OCI-LY7 (cell line): ENCODE measurements at regions not wholly inside any gene's neighbourhood (a gene's known extent, or its start where the extent isn't known, plus 50 kb on each side); places are given as distances from the start of the nearest gene placed in this dataset.

Experiments used
- BruUV-seq: library from RNA; stranded (reverse); fragments of 400-500 nt; replicated peaks from 2 replicates; lab custom pipeline; 2021; lab: Mats Ljungman, UMichigan
- CTCF ChIA-PET: fragments of 300-600 bp; sonication (Branson Sonifier 250); formaldehyde crosslinking; loops from one replicate; lab custom pipeline; 2022; ENCODE audit warnings: antibody characterized with exemption; ENCODE audit not compliant: unreplicated experiment; lab: Charles Lee
- POLR2A ChIA-PET: fragments of 300-600 bp; sonication (Branson Sonifier 250); formaldehyde crosslinking; loops from one replicate; lab custom pipeline; 2022; ENCODE audit warnings: antibody characterized with exemption; lab: Charles Lee
- DNase-seq: peaks from one replicate; pipeline ENCODE4 v3.0.0-alpha.2; 2015; ENCODE audit warnings: low spot score
- H2AFZ ChIP-seq: fragments of 200-600 bp; sonication (generic), shearing (Covaris generic); 2 replicates; pipeline ENCODE4 v1.6.1; 2014; ENCODE audit warnings: mild to moderate bottlenecking, antibody characterized with exemption, low read length, moderate library complexity
- H3K27ac ChIP-seq: fragments of 200-600 bp; sonication (generic); 2 replicates; pipeline ENCODE4 v1.5.1; 2014; ENCODE audit warnings: mixed run types, low read depth, mild to moderate bottlenecking, moderate library complexity, low read length, inconsistent platforms; ENCODE audit not compliant: poor library complexity, severe bottlenecking
- H3K36me3 ChIP-seq: fragments of 200-600 bp; sonication (generic); 2 replicates; pipeline ENCODE4 v1.6.1; 2014; ENCODE audit warnings: mild to moderate bottlenecking, antibody characterized with exemption, low read length, moderate library complexity, mixed read lengths; ENCODE audit not compliant: insufficient read depth
- H3K4me1 ChIP-seq: fragments of 200-600 bp; sonication (generic); 2 replicates; pipeline ENCODE4 v1.5.1; 2014; ENCODE audit warnings: mild to moderate bottlenecking, low read length; ENCODE audit not compliant: insufficient read depth, poor library complexity, severe bottlenecking
- H3K4me2 ChIP-seq: fragments of 200-600 bp; sonication (generic); 2 replicates; pipeline ENCODE4 v1.6.1; 2014; ENCODE audit warnings: mild to moderate bottlenecking, low read length
- H3K4me3 ChIP-seq: fragments of 200-600 bp; sonication (generic); 2 replicates; pipeline ENCODE4 v1.5.1; 2014; ENCODE audit warnings: mild to moderate bottlenecking, low read depth, low read length; ENCODE audit not compliant: poor library complexity, severe bottlenecking
- H3K79me2 ChIP-seq: fragments of 200-600 bp; sonication (generic); 2 replicates; pipeline ENCODE4 v1.6.1; 2016; ENCODE audit warnings: low read depth, mild to moderate bottlenecking, low read length, moderate library complexity, mixed read lengths; ENCODE audit not compliant: insufficient read depth
- H3K9me2 ChIP-seq: fragments of 200-600 bp; sonication (generic); 2 replicates; pipeline ENCODE4 v1.6.1; 2016; ENCODE audit warnings: mild to moderate bottlenecking, low read length, mixed read lengths; ENCODE audit not compliant: insufficient read depth
- H3K9me3 ChIP-seq: fragments of 200-600 bp; sonication (generic); 2 replicates; pipeline ENCODE4 v1.6.1; 2014; ENCODE audit warnings: mild to moderate bottlenecking, mixed run types, low read length, mixed read lengths
- H4K20me1 ChIP-seq: fragments of 200-600 bp; sonication (generic); 2 replicates; pipeline ENCODE4 v1.6.1; 2014; ENCODE audit warnings: mild to moderate bottlenecking, antibody characterized with exemption, low read length, moderate library complexity, mixed read lengths; ENCODE audit not compliant: insufficient read depth
- EZH2phosphoT487 ChIP-seq: fragments of 200-600 bp; sonication (generic); IDR thresholded peaks from 2 replicates; pipeline ENCODE4 v1.6.1; 2018; ENCODE audit warnings: low read depth, borderline replicate concordance, mild to moderate bottlenecking, mixed run types, antibody characterized with exemption, low read length, moderate library complexity, mixed read lengths
- intact Hi-C: fragments of 100-400 bp; cut with micrococcal nuclease; formaldehyde crosslinking; loops from one replicate; pipeline ENCODE4 v1.10.0; 2022; ENCODE audit not compliant: unreplicated experiment
- TF ChIP-seq, protein P1 (sequence below): fragments of 200-600 bp; sonication (generic); conservative IDR thresholded peaks from 2 replicates; pipeline ENCODE4 v1.5.1; 2014; ENCODE audit warnings: mild to moderate bottlenecking, antibody characterized with exemption, low read length, moderate library complexity, mixed read lengths

DNA sequence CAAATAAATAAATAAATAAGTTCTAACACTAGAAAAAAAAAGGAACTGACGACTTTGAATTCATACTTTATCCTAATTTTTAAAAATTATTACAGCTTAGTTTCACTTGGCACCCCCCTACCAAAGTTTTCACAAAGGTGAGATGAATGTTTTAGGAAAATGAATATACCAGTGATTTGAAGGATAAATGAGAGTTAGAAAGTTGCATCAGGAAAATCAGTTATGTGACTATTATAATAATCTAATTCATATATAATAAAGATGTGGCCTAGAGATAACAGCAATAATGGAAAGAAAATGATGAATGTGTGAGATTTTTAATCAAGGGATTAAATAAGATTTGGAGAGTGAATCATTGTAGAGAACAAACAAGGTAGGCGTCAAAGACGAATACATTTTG lies 103.0 kb upstream of the RAP1B start:
- CTCF ChIA-PET, result no interaction called here

DNA sequence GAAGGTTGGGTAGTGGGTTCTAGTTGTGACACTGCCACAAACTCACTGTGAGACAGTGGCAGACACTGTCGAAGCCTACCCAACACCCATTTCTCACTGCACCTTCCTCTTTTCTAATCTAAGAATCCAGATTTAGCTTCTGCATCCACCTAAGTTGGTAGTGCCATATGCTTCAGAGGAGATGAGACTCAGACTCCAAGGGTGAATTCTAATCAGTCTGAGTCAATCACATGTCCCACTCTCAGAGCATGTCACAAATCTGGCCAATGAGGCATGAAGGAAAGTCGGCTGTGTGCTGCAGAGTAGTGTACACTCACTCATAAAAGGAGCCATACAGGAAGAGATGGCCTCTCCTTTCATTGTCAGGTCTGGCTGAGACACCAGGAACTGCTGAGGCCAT lies 102.1 kb upstream of the RAP1B start:
- no peak overlapping the region for H3K27ac ChIP-seq
- intact Hi-C loops, result no loop called here
- ChIA-PET CTCF (no interaction called here), POLR2A (no interaction called here)
- DNase-seq, result no peak
- no peak overlapping the region for H3K4me3 ChIP-seq
- no peak overlapping the region for H3K4me2 ChIP-seq
- no peaks in the 10 kb centered on the region for H3K4me1 ChIP-seq
- no peaks in the 10 kb centered on the region for H3K79me2 ChIP-seq
- TF ChIP-seq EZH2phosphoT487, result no peak
- TF ChIP-seq, protein P1, sequence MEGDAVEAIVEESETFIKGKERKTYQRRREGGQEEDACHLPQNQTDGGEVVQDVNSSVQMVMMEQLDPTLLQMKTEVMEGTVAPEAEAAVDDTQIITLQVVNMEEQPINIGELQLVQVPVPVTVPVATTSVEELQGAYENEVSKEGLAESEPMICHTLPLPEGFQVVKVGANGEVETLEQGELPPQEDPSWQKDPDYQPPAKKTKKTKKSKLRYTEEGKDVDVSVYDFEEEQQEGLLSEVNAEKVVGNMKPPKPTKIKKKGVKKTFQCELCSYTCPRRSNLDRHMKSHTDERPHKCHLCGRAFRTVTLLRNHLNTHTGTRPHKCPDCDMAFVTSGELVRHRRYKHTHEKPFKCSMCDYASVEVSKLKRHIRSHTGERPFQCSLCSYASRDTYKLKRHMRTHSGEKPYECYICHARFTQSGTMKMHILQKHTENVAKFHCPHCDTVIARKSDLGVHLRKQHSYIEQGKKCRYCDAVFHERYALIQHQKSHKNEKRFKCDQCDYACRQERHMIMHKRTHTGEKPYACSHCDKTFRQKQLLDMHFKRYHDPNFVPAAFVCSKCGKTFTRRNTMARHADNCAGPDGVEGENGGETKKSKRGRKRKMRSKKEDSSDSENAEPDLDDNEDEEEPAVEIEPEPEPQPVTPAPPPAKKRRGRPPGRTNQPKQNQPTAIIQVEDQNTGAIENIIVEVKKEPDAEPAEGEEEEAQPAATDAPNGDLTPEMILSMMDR, result no peak
- H2AFZ ChIP-seq, result no peak overlapping the region
- BruUV-seq, result no TSS peak
- H3K9me3 ChIP-seq, result no peaks in the 10 kb centered on the region
- H3K36me3 ChIP-seq, result no peaks in the 10 kb centered on the region
- no peaks in the 10 kb centered on the region for H4K20me1 ChIP-seq
- H3K9me2 ChIP-seq, result no peaks in the 10 kb centered on the region

More for the DNA sequence above, 103.0 kb upstream of the RAP1B start:
- H3K79me2 ChIP-seq, result no peaks in the 10 kb centered on the region
- H3K4me1 ChIP-seq, result no peaks in the 10 kb centered on the region
- no peak for DNase-seq
- H3K4me3 ChIP-seq, result no peak overlapping the region
- no peaks in the 10 kb centered on the region for H3K36me3 ChIP-seq
- no peaks in the 10 kb centered on the region for H4K20me1 ChIP-seq
- POLR2A ChIA-PET, result no interaction called here
- intact Hi-C loops, result no loop called here
- H2AFZ ChIP-seq, result no peak overlapping the region
- H3K27ac ChIP-seq, result no peak overlapping the region
- BruUV-seq, result no TSS peak
- H3K9me3 ChIP-seq, result no peaks in the 10 kb centered on the region
- no peak overlapping the region for H3K4me2 ChIP-seq
- no peak for TF ChIP-seq EZH2phosphoT487
- TF ChIP-seq, protein P1, result no peak
- H3K9me2 ChIP-seq, result no peaks in the 10 kb centered on the region

DNA sequence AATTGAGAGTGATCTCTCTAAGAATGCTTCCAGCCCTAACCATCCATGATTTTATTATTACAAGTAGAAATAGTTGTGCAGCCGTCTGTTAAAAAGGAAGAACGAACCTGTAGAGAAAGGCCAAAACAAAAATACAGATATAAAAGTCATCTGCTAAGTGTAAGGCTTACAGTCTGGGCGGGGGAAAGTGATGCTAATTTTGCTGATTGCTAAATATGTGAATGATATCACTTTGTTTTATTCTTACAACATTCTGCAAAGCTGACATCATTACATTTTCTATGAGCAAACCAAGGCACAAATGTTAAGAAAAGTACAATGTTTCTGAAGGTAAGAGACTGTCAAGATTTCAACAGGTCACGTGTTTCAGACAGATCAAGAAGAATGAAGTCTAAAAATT lies 101.5 kb upstream of the RAP1B start:
- Histone ChIP-seq H2AFZ (no peak overlapping the region), H3K27ac (no peak overlapping the region), H3K4me1 (no peaks in the 10 kb centered on the region), H3K4me3 (no peak overlapping the region), H3K4me2 (no peak overlapping the region), H4K20me1 (no peaks in the 10 kb centered on the region), H3K9me3 (no peaks in the 10 kb centered on the region), H3K9me2 (no peaks in the 10 kb centered on the region), H3K79me2 (no peaks in the 10 kb centered on the region), H3K36me3 (no peaks in the 10 kb centered on the region)
- no peak for DNase-seq
- no peak for TF ChIP-seq EZH2phosphoT487
- TF ChIP-seq, protein P1, result no peak
- BruUV-seq, result no TSS peak
- intact Hi-C loops, result no loop called here
- ChIA-PET CTCF (interaction anchor here (0.6 kb wide), 1 partner anchor 75 kb away, joined by 3 read pairs; no protein-coding TSS in a partner anchor), POLR2A (interaction anchor here (0.6 kb wide), 2 partner anchors 164 to 645 kb away, joined by 3 read pairs; no protein-coding TSS in a partner anchor)
